ENCODE measurements at regions not wholly inside any gene's neighbourhood (a gene's known extent, or its start where the extent isn't known, plus 50 kb on each side); places are given as distances from the start of the nearest gene placed in this dataset.
A peak's percentile ranks its signal among the peaks of the same experiment; 100 is the strongest.
"Not testable (repeated sequence)": the region's sequence is repeated elsewhere in the genome, so short reads cannot be mapped to it uniquely, and the experiment has no call there.

DNA sequence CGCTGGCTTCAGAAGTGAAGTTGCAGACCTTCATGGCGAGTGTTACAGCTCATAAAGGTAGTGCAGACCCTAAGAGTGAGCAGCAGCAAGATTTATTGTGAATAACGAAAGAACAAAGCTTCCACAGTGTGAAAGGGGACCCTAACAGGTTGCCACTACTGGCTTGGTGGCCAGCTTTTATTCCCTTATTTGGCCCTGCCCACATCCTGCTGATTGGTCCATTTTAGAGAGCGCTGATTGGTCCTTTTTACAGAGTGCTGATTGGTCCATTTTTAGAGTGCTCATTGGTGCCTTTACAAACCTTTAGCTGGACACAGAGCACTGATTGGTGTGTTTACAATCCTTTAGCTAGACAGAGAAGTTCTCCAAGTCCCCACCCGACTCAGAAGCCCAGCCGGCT, 298.0 kb upstream of the DLGAP1 start:
- not testable (repeated sequence) for DNase-seq

GRCh38 chr18:4751523-4751922, 296.4 kb upstream of the DLGAP1 start:
- no peak for DNase-seq

DNA sequence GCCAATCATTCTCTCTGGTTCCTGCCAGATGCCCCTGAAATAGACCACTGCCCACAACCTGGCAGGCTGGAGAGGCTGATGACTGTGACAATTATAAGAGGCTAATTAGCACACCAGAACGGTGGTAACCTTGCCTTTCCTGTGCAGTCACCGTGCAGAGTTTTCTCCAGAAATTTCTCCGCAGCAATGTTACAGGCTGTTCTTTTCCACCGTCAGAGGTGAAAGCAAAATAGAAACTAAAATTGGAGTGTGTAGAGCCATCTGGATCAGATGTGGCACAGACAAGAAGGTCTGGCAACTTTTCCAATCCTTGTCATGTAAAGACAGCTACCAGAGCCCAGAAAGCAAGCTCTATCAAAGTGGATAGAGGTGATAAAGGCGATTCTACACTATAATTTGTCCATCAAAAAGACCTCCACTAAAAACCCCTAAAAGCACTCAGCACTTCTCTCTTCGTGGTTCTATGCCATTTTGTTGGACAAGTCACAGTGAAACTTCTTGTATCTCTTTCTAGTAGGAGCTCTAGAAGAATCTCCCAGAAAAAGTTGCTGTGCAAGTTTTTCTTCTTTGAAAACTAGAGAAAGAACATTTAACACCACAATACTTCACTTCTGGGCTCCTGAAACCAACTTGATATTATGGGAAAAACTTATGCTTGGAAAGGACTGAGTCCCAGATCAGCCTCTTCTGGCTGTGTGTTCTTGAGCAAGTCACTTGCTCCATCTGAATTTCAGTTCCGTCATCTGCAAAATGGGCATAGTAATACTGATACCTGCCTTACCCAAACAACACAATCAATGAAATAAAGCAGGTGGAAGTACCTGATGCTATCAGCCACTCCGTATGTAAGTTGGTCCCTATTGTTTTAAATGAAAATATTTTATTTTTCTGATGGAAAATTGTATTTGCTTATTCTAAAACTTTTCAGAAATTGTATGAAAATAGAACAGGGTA, 295.6 kb upstream of the DLGAP1 start:
- no peak for DNase-seq

DNA sequence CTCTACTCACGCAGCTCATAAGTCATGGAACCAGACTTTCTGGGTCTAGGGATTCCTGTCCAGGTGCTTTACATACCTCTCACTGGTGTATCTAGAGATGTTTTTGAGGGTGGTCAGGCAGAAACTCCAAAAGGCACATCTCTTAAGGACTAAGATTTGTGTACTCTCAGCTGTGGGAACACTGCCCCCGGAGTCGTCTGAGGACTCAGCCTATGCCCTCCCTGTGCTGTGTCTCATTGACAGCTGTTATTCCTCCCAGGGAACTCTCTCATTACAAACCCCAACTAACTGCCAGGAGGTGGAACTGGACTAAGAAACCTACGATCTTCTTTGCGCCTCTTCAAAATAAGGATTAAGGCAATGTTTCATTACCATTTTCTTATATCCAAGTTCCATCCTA, 293.9 kb upstream of the DLGAP1 start:
- no peak for DNase-seq

GRCh38 chr18:4734903-4735302, 279.8 kb upstream of the DLGAP1 start:
- no peak for DNase-seq

GRCh38 chr18:4734021-4734420, 278.9 kb upstream of the DLGAP1 start:
- DNase-seq: no peak

DNA sequence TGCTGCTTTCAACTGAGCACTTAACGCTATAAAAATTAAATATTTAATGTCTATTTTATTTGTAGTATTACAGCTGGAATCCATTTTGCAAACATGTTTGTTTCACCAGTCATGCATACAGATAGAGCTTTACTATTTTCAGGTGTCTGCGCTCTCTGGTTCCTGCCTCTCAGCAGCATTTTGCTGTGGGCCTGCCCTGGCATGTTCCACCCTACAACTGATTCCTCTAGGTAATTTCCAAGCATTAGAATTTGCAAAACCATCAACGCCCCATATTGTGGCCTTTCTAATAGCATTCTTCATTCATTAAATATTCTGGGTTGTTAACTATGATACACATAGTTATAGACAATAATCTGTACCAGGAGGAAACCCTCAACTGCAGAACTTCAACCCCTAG, 266.4 kb upstream of the DLGAP1 start:
- DNase-seq: no peak

DNA sequence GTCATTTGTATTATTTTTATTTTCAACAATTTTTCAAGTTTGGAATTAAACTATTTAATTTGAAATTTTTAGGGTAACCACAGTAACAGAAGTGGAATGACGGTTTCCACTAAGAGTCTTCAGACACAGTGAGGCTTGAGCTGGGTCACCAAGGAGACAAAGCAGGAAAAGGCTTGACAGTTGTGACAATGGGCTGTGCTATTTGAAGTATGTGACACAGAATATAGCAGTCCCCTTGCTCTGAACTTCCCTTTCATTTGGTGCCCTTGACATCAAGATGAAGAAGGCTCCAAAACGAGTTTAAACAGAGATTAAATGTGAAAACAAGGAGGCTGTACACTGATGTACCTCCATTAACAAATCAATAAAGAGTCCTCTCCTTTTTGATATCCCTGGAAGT, 265.4 kb upstream of the DLGAP1 start:
- DNase-seq: no peak

DNA sequence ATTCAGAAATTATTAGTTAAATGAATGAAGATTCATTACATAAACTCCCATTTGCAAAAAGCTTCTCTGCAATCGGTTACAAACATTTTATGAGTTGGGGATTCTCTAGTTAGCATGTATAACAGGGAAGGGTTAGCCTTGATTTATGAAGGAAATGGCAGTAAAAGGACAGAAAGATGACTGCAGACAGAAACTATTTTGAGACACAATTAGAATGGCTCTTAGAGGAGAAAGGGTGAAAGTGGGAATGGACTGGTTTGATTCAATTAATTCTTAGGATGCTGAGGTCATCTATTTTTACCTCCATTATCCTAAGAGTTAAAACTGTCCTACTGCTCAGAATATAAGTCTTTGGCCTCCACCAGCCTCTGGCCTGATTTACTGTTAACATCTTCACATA, 250.8 kb upstream of the DLGAP1 start:
- DNase-seq: no peak

DNA sequence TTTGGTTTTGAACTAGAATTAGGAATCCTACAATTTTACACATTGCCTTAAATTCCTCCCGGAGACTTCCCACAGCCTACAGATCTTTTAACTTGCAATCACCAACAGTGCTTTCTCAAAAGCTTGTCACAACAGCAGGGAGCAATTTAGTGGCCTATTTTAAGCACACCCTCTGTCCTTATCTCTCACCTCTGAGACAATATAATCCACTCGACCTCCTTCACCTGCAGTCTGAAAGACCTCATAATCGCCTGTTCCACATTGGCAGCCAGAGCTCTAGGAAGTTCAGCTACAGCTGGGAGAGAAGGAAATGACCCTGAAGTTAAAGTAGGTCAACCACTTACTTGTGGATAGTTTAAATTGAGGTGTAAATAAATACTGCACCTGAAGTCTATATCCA, 249.7 kb upstream of the DLGAP1 start:
- DNase-seq: no peak

DNA sequence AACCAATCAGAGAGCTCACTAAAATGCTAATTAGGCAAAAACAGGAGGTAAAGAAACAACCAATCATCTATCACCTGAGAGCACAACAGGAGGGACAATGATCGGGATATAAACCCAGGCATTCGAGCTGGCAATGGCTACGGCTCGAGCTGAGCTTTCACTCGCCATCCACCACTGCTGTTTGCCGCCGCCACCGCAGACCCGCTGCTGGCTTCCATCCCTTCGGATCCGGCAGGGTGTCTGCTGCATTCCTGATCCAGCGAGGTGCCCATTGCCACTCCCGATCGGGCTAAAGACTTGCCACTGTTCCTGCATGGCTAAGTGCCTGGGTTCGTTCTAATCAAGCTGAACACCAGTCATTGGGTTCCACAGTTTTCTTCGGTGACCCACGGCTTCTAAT, 236.7 kb upstream of the DLGAP1 start:
- no peak for DNase-seq

- not testable (repeated sequence) for DNase-seq
Observed at GRCh38 chr18:4678685-4679084, 223.6 kb upstream of the DLGAP1 start.

DNA sequence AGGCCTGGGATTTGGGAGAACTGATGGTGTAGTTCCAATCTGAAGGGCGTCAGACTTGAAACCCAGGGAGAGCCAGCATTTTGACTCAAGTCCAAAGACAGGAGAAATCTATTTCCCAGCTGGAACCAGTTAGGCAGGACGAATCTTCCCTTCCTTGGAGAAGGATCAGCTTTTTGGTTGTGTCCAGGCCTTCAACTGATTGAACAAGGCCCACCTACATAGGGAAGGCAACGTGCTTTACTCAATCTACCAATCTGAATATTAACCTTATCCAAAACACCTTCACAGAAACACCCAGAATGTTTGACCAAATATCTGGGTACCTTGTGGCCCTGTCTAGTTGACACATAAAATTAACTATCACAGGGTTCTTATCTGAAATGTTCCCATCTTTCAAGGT, 221.9 kb upstream of the DLGAP1 start:
- no peak for DNase-seq

GRCh38 chr18:4672162-4672561, 217.1 kb upstream of the DLGAP1 start:
- DNase-seq: no peak

- DNase-seq: no peak
Observed at GRCh38 chr18:4658804-4659203, 203.7 kb upstream of the DLGAP1 start.

- no peak for DNase-seq
Observed at GRCh38 chr18:4653418-4653817, 198.3 kb upstream of the DLGAP1 start.

DNA sequence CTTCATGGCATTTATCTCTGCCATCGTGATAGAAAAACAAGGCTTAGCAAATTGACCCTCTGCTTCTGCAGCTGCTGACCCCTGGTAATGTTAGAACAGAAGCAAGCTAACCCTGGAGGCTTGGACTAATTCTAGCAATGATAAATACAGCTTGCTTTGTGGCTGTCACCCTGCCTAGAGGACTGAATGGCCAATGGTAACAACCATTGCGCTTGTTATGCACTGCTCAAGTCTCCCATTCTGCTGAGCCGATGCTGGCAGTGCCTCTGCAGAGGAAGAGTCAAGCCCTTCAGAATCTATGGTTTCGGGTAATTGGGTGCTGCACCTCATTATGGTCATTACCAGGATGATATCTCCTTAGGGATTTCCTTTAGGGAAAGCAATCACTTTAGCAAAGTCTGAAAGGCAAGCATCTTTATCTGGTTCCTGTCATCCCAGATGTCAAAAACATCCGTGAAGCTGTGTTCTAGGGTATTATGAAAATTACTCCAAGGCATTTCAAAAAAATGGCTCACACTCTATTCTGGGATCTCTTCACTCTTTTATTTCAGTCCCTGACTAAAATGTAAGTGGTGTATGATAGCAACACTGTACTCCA, 186.8 kb upstream of the DLGAP1 start:
- DNase-seq: no peak

DNA sequence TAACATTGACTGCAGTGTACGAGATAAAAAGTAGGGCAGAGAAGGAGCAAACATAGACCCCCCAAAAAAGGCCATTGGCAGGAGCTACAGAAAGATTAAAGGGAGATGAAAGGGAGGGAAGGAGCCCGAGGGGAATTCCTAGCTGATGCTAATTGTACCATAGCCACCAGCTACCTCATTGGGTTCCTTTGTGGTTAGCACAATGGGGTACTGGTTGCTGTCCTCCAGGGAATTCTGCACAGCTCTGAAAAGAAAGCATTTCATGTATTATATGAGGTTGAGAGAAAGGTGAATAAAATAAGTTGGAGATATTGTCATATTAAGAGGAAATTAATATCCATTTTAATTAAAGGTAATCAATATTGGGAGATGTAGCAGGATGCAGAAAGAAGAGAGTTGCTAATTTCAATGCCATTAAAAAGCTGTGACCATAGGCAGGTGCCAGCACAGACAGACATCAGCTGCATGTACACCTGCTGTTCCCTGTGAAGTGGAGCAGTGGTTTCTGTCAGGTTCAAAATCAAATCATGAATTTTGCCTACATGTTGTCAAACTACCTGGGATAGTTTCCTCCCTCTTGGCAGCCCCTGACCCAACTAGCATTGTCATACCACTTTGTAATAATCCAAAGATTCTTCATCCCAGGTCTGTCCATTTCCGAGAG, 185.4 kb upstream of the DLGAP1 start:
- DNase-seq: no peak

- no peak for DNase-seq
Observed at GRCh38 chr18:4639628-4640310, 184.7 kb upstream of the DLGAP1 start.

GRCh38 chr18:4638680-4639079, 183.6 kb upstream of the DLGAP1 start:
- no peak for DNase-seq

- DNase-seq: no peak
Observed at GRCh38 chr18:4637876-4638275, 182.8 kb upstream of the DLGAP1 start.

DNA sequence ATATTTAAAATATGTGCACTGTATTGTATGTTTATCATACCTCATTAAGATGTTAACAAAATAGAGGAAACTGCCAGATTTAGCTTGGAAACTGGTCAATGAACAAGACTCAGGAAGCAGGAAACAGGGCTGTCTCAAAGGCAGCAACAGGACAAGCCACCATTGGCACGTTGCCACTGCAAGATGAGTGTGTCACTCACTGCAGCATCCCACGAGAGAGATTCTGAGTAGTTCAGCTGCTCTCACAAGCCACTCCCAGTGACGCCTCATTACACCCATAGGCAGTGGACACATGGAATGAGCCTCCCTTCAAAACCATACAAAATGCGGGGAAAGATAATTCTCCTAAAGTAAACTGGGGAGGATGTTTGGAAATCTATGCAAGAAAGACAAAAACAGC, 181.9 kb upstream of the DLGAP1 start:
- DNase-seq: peak; percentile 37

GRCh38 chr18:4631239-4631638, 176.1 kb upstream of the DLGAP1 start:
- no peak for DNase-seq

Measured in femur (tissue), 1 donor.